Gastrocnemius medialis (tissue), 4 donors: ENCODE measurements at regions not wholly inside any gene's neighbourhood (a gene's known extent, or its start where the extent isn't known, plus 50 kb on each side); places are given as distances from the start of the nearest gene placed in this dataset.
A peak's percentile ranks its signal among the peaks of the same experiment; 100 is the strongest.

Experiments
- ATAC-seq, 2 donors: fragments of 150-250 bp; one replicate each; pipeline ENCODE4 v1.9.1; 2016
- DNase-seq, 2 donors: peaks; one replicate each; pipeline ENCODE4 v3.0.0-alpha.2; 2019
- H3K27ac ChIP-seq, 4 donors: fragments of 200-600 bp; sonication (generic); 1 replicate in 1 of 4; 2 replicates in 3 of 4; pipeline ENCODE4 v1.5.1; 2016 to 2018; ENCODE audit warnings: mild to moderate bottlenecking in 2 of 4, moderate library complexity in 1 of 4
- H3K27me3 ChIP-seq, 3 donors: fragments of 200-600 bp; sonication (generic) in 2 of 3; 1 replicate in 1 of 3; 2 replicates in 2 of 3; pipeline versions ENCODE4 v1.5.1 to v1.6.0; 2016 to 2019; ENCODE audit warnings: mild to moderate bottlenecking in 1 of 3, moderate library complexity in 1 of 3
- H3K36me3 ChIP-seq, 2 donors: fragments of 200-600 bp; sonication (generic) in 1 of 2; one replicate each; pipeline ENCODE4 v1.5.1; 2017 to 2018
- H3K4me1 ChIP-seq, 2 donors: fragments of 200-600 bp; sonication (generic) in 1 of 2; one replicate each; pipeline ENCODE4 v1.5.1; 2016 to 2017; ENCODE audit warnings: mild to moderate bottlenecking in 2 of 2
- H3K4me3 ChIP-seq, 4 donors: fragments of 200-600 bp; sonication (generic) in 3 of 4; 1 replicate in 1 of 4; 2 replicates in 3 of 4; pipeline ENCODE4 v1.5.1; 2016 to 2019; ENCODE audit warnings: mild to moderate bottlenecking in 2 of 4
- H3K9me3 ChIP-seq, 3 donors: fragments of 200-600 bp; sonication (generic) in 2 of 3; 1 replicate in 1 of 3; 2 replicates in 2 of 3; pipeline ENCODE4 v1.5.1; 2016 to 2019
- POLR2A ChIP-seq, 2 donors: fragments of 450-650 bp; IDR thresholded peaks; one replicate each; pipeline ENCODE4 v1.6.1; 2017; ENCODE audit warnings: antibody characterized with exemption in 2 of 2, mild to moderate bottlenecking in 2 of 2, moderate library complexity in 2 of 2
- in situ Hi-C, 4 donors: fragments of 200-750 bp; cut with MboI; loops; one replicate each; pipeline versions ENCODE4 v1.15.0 to v1.8.0; 2017; ENCODE audit warnings: low sequenced_read_pairs in 4 of 4
- intact Hi-C: fragments of 100-400 bp; cut with DNase I; formaldehyde crosslinking; loops from one replicate; pipeline ENCODE4 v1.15.1; 2023; ENCODE audit warnings: low total_unique reads
- TF ChIP-seq, protein P1 (sequence below), 5 experiments: fragments of 450-650 bp in 3 of 5; fragments of 200-600 bp in 2 of 5; sonication (generic) in 2 of 5; IDR thresholded peaks in 4 of 5; conservative IDR thresholded peaks in 1 of 5; 1 replicate in 4 of 5; 2 replicates in 1 of 5; pipeline ENCODE4 v1.5.1; 2016 to 2019; ENCODE audit warnings: antibody characterized with exemption in 5 of 5, mild to moderate bottlenecking in 3 of 5, moderate library complexity in 3 of 5

DNA sequence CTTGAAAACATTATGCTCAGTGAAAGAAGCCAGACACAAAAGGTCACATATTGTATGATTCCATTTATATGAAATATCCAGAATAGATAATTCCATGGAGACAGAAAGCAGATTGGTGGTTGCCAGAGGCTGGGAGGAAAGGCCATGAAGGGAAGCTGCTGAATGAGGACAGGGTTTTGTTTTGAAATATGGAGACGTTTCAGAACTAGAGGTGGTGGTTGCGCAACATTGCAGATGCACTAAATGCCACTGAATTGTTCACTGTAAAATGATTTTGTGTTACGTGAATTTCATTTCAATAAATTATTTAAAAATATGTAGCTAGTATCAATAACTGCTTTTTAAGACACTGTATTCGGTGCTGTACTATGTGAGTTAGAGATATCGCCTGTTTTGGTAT, 101.7 kb upstream of the ZNF236 start:
- H3K9me3 ChIP-seq = no peaks in the 10 kb centered on the region
- no peaks in the 10 kb centered on the region for H3K4me1 ChIP-seq
- intact Hi-C loops (no loop called here), in situ Hi-C loops (no loop called here)
- DNase-seq (no peak), ATAC-seq (peak in 1 of 2 donors; percentile 21)
- TF ChIP-seq, protein P1, sequence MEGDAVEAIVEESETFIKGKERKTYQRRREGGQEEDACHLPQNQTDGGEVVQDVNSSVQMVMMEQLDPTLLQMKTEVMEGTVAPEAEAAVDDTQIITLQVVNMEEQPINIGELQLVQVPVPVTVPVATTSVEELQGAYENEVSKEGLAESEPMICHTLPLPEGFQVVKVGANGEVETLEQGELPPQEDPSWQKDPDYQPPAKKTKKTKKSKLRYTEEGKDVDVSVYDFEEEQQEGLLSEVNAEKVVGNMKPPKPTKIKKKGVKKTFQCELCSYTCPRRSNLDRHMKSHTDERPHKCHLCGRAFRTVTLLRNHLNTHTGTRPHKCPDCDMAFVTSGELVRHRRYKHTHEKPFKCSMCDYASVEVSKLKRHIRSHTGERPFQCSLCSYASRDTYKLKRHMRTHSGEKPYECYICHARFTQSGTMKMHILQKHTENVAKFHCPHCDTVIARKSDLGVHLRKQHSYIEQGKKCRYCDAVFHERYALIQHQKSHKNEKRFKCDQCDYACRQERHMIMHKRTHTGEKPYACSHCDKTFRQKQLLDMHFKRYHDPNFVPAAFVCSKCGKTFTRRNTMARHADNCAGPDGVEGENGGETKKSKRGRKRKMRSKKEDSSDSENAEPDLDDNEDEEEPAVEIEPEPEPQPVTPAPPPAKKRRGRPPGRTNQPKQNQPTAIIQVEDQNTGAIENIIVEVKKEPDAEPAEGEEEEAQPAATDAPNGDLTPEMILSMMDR (IDR thresholded peaks at IDR 0.05 in 4 of 5, conservative IDR thresholded peaks at IDR 0.05 in 1 of 5) = no peak
- TF ChIP-seq POLR2A (IDR thresholded peaks at IDR 0.05) = no peak
- no peak overlapping the region for H3K4me3 ChIP-seq
- no peaks in the 10 kb centered on the region for H3K36me3 ChIP-seq
- H3K27ac ChIP-seq = no peak overlapping the region
- H3K27me3 ChIP-seq = no peaks in the 10 kb centered on the region

- H3K4me1 ChIP-seq = no peaks in the 10 kb centered on the region
- H3K4me3 ChIP-seq = no peak overlapping the region
- intact Hi-C loops = no loop called here
- ATAC-seq (peak; percentile 72 to 78), DNase-seq (peak; percentile 4 to 60)
- in situ Hi-C loops = no loop called here
- TF ChIP-seq, protein P1 (IDR thresholded peaks at IDR 0.05 in 4 of 5, conservative IDR thresholded peaks at IDR 0.05 in 1 of 5) = no peak
- no peak for TF ChIP-seq POLR2A (IDR thresholded peaks at IDR 0.05)
- no peaks in the 10 kb centered on the region for H3K9me3 ChIP-seq
- no peaks in the 10 kb centered on the region for H3K27me3 ChIP-seq
- peak overlapping the region in 2 of 4 donors; percentile 9 to 28 for H3K27ac ChIP-seq
- no peaks in the 10 kb centered on the region for H3K36me3 ChIP-seq
These were observed 107.2 kb upstream of the ZNF236 start for GRCh38 chr18:76715012-76715610.

GRCh38 chr18:76713432-76713831, 108.9 kb upstream of the ZNF236 start:
- no peaks in the 10 kb centered on the region for H3K36me3 ChIP-seq
- in situ Hi-C loops = no loop called here
- no peak for DNase-seq
- no peak overlapping the region for H3K4me3 ChIP-seq
- intact Hi-C loops = no loop called here
- H3K9me3 ChIP-seq = no peaks in the 10 kb centered on the region
- TF ChIP-seq, protein P1 (IDR thresholded peaks at IDR 0.05 in 4 of 5, conservative IDR thresholded peaks at IDR 0.05 in 1 of 5) = no peak
- TF ChIP-seq POLR2A (IDR thresholded peaks at IDR 0.05) = no peak
- no peak for ATAC-seq
- H3K27ac ChIP-seq = no peak overlapping the region
- H3K27me3 ChIP-seq = no peaks in the 10 kb centered on the region
- H3K4me1 ChIP-seq = no peaks in the 10 kb centered on the region

- ATAC-seq (no peak), DNase-seq (no peak)
- in situ Hi-C loops = no loop called here
- no peaks in the 10 kb centered on the region for H3K36me3 ChIP-seq
- H3K27me3 ChIP-seq = no peaks in the 10 kb centered on the region
- no peaks in the 10 kb centered on the region for H3K4me1 ChIP-seq
- H3K9me3 ChIP-seq = no peaks in the 10 kb centered on the region
- H3K4me3 ChIP-seq = no peak overlapping the region
- no peak overlapping the region for H3K27ac ChIP-seq
- intact Hi-C loops = no loop called here
- TF ChIP-seq POLR2A (IDR thresholded peaks at IDR 0.05) = no peak
- TF ChIP-seq, protein P1 (IDR thresholded peaks at IDR 0.05 in 4 of 5, conservative IDR thresholded peaks at IDR 0.05 in 1 of 5) = no peak
These were observed 109.7 kb upstream of the ZNF236 start for GRCh38 chr18:76712511-76713140.
